Ecto neural progenitor cell (in vitro differentiated cells): ENCODE measurements at regions not wholly inside any gene's neighbourhood (a gene's known extent, or its start where the extent isn't known, plus 50 kb on each side); places are given as distances from the start of the nearest gene placed in this dataset.

Source experiments
- DNase-seq: peaks from one replicate; pipeline ENCODE4 v3.0.0-alpha.2; 2018; ENCODE audit warnings: low spot score

GRCh38 chr15:99440551-99441443 is 125.0 kb upstream of the MEF2A start:
- no peak for DNase-seq

- no peak for DNase-seq
Observed at GRCh38 chr15:99441444-99441800, 124.4 kb upstream of the MEF2A start.

GRCh38 chr15:99441871-99442251 is 123.9 kb upstream of the MEF2A start:
- DNase-seq, result no peak

- no peak for DNase-seq
Observed at GRCh38 chr15:99442252-99442897, 123.4 kb upstream of the MEF2A start.

GRCh38 chr15:99443056-99443756 is 122.6 kb upstream of the MEF2A start:
- DNase-seq, result no peak

- peak; percentile 39 for DNase-seq
Observed at GRCh38 chr15:99443768-99444446, 121.9 kb upstream of the MEF2A start.

- DNase-seq, result no peak
Observed at GRCh38 chr15:99445272-99445850, 120.4 kb upstream of the MEF2A start.

- no peak for DNase-seq
Observed at GRCh38 chr15:99446565-99447496, 119.0 kb upstream of the MEF2A start.

GRCh38 chr15:99447497-99448371 is 118.0 kb upstream of the MEF2A start:
- peak; percentile 69 for DNase-seq

GRCh38 chr15:99449514-99449913 is 116.3 kb upstream of the MEF2A start:
- DNase-seq, result no peak

GRCh38 chr15:99450896-99451358 is 114.9 kb upstream of the MEF2A start:
- no peak for DNase-seq

- no peak for DNase-seq
Observed at GRCh38 chr15:99451484-99451883, 114.3 kb upstream of the MEF2A start.

- no peak for DNase-seq
Observed at GRCh38 chr15:99452010-99452409, 113.8 kb upstream of the MEF2A start.

- DNase-seq, result no peak
Observed at GRCh38 chr15:99452728-99453636, 112.8 kb upstream of the MEF2A start.

GRCh38 chr15:99453637-99454030 is 112.2 kb upstream of the MEF2A start:
- DNase-seq, result no peak

- no peak for DNase-seq
Observed at GRCh38 chr15:99454107-99454809, 111.5 kb upstream of the MEF2A start.

GRCh38 chr15:99454941-99455788 is 110.6 kb upstream of the MEF2A start:
- DNase-seq, result no peak
